HepG2 (cell line): ENCODE measurements at regions not wholly inside any gene's neighbourhood (a gene's known extent, or its start where the extent isn't known, plus 50 kb on each side); places are given as distances from the start of the nearest gene placed in this dataset.

ENCODE experiments used
- ATAC-seq: fragments of 200-7000 bp; cut with Tn5 transposase; 3 replicates; pipeline ENCODE4 v1.9.1; 2020; ENCODE audit warnings: mild to moderate bottlenecking, moderate library complexity
- BruUV-seq: library from RNA; stranded (reverse); fragments of 400-500 nt; replicated peaks from 2 replicates; lab custom pipeline; 2021; lab: Mats Ljungman, UMichigan
- CTCF ChIA-PET: fragments of 300-600 bp; formaldehyde crosslinking; extraction: SDS; loops from one replicate; lab custom pipeline; 2021; ENCODE audit warnings: low total read pairs, inconsistent platforms, low intra/inter-chr PET ratio; lab: Yijun Ruan, JAX
- POLR2A ChIA-PET: fragments of 350-600 bp; sonication (Branson Sonifier 250); formaldehyde crosslinking; loops from one replicate; lab custom pipeline; 2020; ENCODE audit warnings: antibody characterized with exemption, inconsistent platforms; lab: Yijun Ruan, JAX
- DNase-seq: peaks from one replicate; pipeline ENCODE4 v3.0.0-alpha.2; 2015; ENCODE audit warnings: low spot score
- FAIRE-seq: peaks from 3 replicates; lab custom pipeline; 2011; peaks lifted over from hg19 to GRCh38; lab: Jason Lieb, UNC
- H2AFZ ChIP-seq: one replicate; pipeline ENCODE4 v1.6.1; 2011; ENCODE audit warnings: low read length, inconsistent platforms
- H3K27ac ChIP-seq: fragments of 300-600 bp; 3 replicates; pipeline ENCODE4 v1.8.0; 2011; ENCODE audit warnings: mixed run types, mild to moderate bottlenecking, mixed read lengths, low read length, inconsistent platforms; ENCODE audit not compliant: insufficient read depth; ENCODE audit errors: extremely low read length
- H3K27me3 ChIP-seq, 2 experiments: fragments of 200-600 bp in 1 of 2; 2 replicates in 1 of 2; 3 replicates in 1 of 2; pipeline versions ENCODE4 v1.6.0 to v1.8.0; 2011; ENCODE audit warnings: low read length in 2 of 2, mild to moderate bottlenecking in 2 of 2, moderate library complexity in 2 of 2, inconsistent platforms in 1 of 2; ENCODE audit not compliant: insufficient read depth in 2 of 2, control insufficient read depth in 1 of 2
- H3K36me3 ChIP-seq, 2 experiments: fragments of 200-600 bp in 1 of 2; replicated peaks in 1 of 2; 2 replicates in 1 of 2; 3 replicates in 1 of 2; pipeline versions ENCODE4 v1.5.1 to v1.8.0; 2011; ENCODE audit warnings: low read length in 2 of 2, inconsistent platforms in 1 of 2; ENCODE audit not compliant: insufficient read depth in 2 of 2, control insufficient read depth in 1 of 2
- H3K4me1 ChIP-seq: 2 replicates; pipeline ENCODE4 v1.5.1; 2012; ENCODE audit warnings: low read length, inconsistent platforms; ENCODE audit not compliant: insufficient read depth
- H3K4me2 ChIP-seq: 2 replicates; pipeline ENCODE4 v1.6.0; 2011; ENCODE audit warnings: low read depth, low read length, inconsistent platforms
- H3K4me3 ChIP-seq, 3 experiments: fragments of 200-600 bp in 1 of 3; sonication (generic), shearing (Covaris generic) in 1 of 3; replicated peaks in 1 of 3; 2 replicates each; pipeline ENCODE4 v1.5.1; 2011 to 2016; ENCODE audit warnings: low read length in 3 of 3, inconsistent platforms in 2 of 3, low read depth in 2 of 3, mild to moderate bottlenecking in 2 of 3, control low read depth in 1 of 3, mixed read lengths in 1 of 3; ENCODE audit not compliant: insufficient read depth in 1 of 3
- H3K79me2 ChIP-seq: one replicate; pipeline ENCODE4 v1.6.1; 2011; ENCODE audit warnings: low read length, inconsistent platforms; ENCODE audit not compliant: insufficient read depth
- H3K9ac ChIP-seq: 2 replicates; pipeline ENCODE4 v1.6.0; 2011; ENCODE audit warnings: mild to moderate bottlenecking, low read depth, low read length, inconsistent platforms; ENCODE audit not compliant: insufficient read depth
- H3K9me3 ChIP-seq: 2 replicates; pipeline ENCODE4 v1.5.1; 2012; ENCODE audit warnings: mild to moderate bottlenecking, low read length
- H4K20me1 ChIP-seq: 2 replicates; pipeline ENCODE4 v1.6.0; 2011; ENCODE audit warnings: inconsistent platforms, mild to moderate bottlenecking, low read length, moderate library complexity; ENCODE audit not compliant: insufficient read depth
- AGO1 ChIP-seq: fragments of 200-400 bp; formaldehyde crosslinking; IDR thresholded peaks from 2 replicates; pipeline ENCODE4 v1.6.1; 2017; ENCODE audit warnings: mild to moderate bottlenecking, low read depth, low read length, moderate library complexity; ENCODE audit not compliant: poor library complexity, severe bottlenecking
- HNF4A ChIP-seq: sonication (generic); formaldehyde crosslinking; IDR thresholded peaks from 2 replicates; pipeline ENCODE4 v1.4.0; 2020; ENCODE audit warnings: missing genetic modification reagents
- JARID2 ChIP-seq: sonication (generic); formaldehyde crosslinking; IDR thresholded peaks from 2 replicates; pipeline ENCODE4 v1.8.1; 2023; ENCODE audit warnings: missing genetic modification reagents, inconsistent platforms; ENCODE audit not compliant: insufficient replicate concordance
- MLLT10 ChIP-seq: sonication (generic); formaldehyde crosslinking; IDR thresholded peaks from 2 replicates; pipeline ENCODE4 v1.4.0; 2020; ENCODE audit warnings: missing genetic modification reagents
- PRDM10 ChIP-seq: sonication (generic); formaldehyde crosslinking; IDR thresholded peaks from 2 replicates; pipeline ENCODE4 v1.4.0; 2020; ENCODE audit warnings: low read depth, missing genetic modification reagents
- ZNF10 ChIP-seq: sonication (generic); formaldehyde crosslinking; IDR thresholded peaks from 2 replicates; pipeline ENCODE4 v1.4.0; 2020; ENCODE audit warnings: mild to moderate bottlenecking, low read depth, missing genetic modification reagents, borderline replicate concordance
- ZNF275 ChIP-seq: sonication (generic); formaldehyde crosslinking; IDR thresholded peaks from 2 replicates; pipeline ENCODE4 v1.8.0; 2022; ENCODE audit warnings: missing genetic modification reagents, mild to moderate bottlenecking, inconsistent platforms, borderline replicate concordance
- ZNF33A ChIP-seq: sonication (generic); formaldehyde crosslinking; IDR thresholded peaks from 2 replicates; pipeline ENCODE4 v1.5.1; 2020; ENCODE audit warnings: missing genetic modification reagents, mild to moderate bottlenecking, moderate library complexity, borderline replicate concordance
- ZNF44 ChIP-seq: sonication (generic); formaldehyde crosslinking; IDR thresholded peaks from 2 replicates; pipeline ENCODE4 v1.5.1; 2020; ENCODE audit warnings: mild to moderate bottlenecking, missing genetic modification reagents
- ZNF557 ChIP-seq: sonication (generic); formaldehyde crosslinking; IDR thresholded peaks from 2 replicates; pipeline ENCODE4 v1.4.0; 2020; ENCODE audit warnings: missing genetic modification reagents
- WGBS: methylation state at CpG from one replicate; pipeline ENCODE4 v1.1.6; 2017; ENCODE audit warnings: low lambda C conversion rate; 5-methylcytosine and 5-hydroxymethylcytosine counted together
- in situ Hi-C: cut with HindIII; loops from 2 replicates; pipeline ENCODE4 v1.10.0; 2017; ENCODE audit warnings: low pct_unique_long_range_greater_than_20kb; ENCODE audit not compliant: extremely low pct_ligation_motif_present
- intact Hi-C: fragments of 100-400 bp; cut with micrococcal nuclease; formaldehyde crosslinking; loops from one replicate; pipeline ENCODE4 v1.10.0; 2022; ENCODE audit not compliant: unreplicated experiment

DNA sequence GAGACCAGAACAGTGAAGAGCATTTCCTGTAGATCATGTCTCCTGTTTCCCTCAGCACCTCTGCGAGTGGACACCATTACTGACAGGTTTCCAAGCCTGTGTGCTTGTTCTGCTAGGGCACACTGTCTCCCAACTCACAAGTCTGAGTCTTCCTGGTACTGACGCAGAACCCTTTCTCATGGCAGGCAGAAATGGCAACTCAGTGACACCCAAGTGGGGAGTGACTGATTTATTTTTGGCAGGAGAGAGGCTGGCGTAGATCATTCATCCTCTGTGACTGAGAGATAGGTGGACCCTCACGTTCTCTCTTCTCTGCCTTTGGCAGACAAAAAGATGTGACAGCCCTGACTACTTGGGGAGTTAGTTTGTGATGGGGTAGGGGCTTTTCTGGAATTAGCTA is 183.4 kb downstream of the RFC3 start (continued):
- TF ChIP-seq ZNF10 (CRISPR knock-in tag): no peak
- no peak for TF ChIP-seq MLLT10 (CRISPR knock-in tag)

DNA sequence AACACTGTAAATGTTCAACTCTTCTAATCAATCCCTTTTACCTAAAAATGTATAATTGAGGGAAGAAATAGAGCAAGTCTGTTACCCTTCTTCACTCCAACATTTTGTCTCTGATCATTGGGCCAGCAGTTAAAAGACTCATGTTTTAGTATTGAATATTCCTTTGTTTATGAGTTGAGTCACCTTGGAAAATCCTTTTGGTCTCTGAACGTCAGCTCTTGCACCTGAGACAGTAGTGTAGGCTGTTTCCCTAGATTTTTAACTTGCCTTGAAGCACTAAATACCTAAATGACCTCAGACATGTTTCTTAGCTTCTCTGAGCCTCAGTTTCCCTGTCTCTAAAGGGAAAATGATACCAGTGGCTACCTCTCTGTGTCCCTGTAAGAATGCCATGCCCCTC is 184.2 kb downstream of the RFC3 start:
- DNase-seq (no peak), FAIRE-seq (no peak), ATAC-seq (no peak)
- H3K4me1 ChIP-seq: peaks cover 9% of the 10 kb centered on the region; the same call in 1 of the 2 replicates
- intact Hi-C loops: loop anchor here (2.0 kb wide), 1 partner anchor 33 kb away; no protein-coding TSS in a partner anchor
- no peaks in the 10 kb centered on the region for H3K36me3 ChIP-seq
- BruUV-seq: no TSS peak
- ChIA-PET POLR2A (no interaction called here), CTCF (no interaction called here)
- H3K9ac ChIP-seq: no peak overlapping the region
- H3K4me3 ChIP-seq: no peak overlapping the region
- no peak overlapping the region for H3K27ac ChIP-seq
- H3K9me3 ChIP-seq: no peaks in the 10 kb centered on the region
- H3K27me3 ChIP-seq: no peaks in the 10 kb centered on the region
- no peak overlapping the region for H3K4me2 ChIP-seq
- in situ Hi-C loops: no loop called here
- 80% methylated on average over 1 of the region's 1 CpG for WGBS
- H4K20me1 ChIP-seq: no peaks in the 10 kb centered on the region
- H2AFZ ChIP-seq: no peak overlapping the region
- no peaks in the 10 kb centered on the region for H3K79me2 ChIP-seq
- TF ChIP-seq ZNF275 (CRISPR knock-in tag) (no peak), PRDM10 (no peak), ZNF557 (CRISPR knock-in tag) (no peak), AGO1 (no peak), HNF4A (no peak), ZNF33A (CRISPR knock-in tag) (no peak), ZNF44 (CRISPR knock-in tag) (no peak), JARID2 (CRISPR knock-in tag) (no peak)
